ENCODE measurements at regions not wholly inside any gene's neighbourhood (a gene's known extent, or its start where the extent isn't known, plus 50 kb on each side); places are given as distances from the start of the nearest gene placed in this dataset.

GRCh38 chr6:150491131-150491810 is 108.4 kb upstream of the PLEKHG1 start:
- FAIRE-seq (peak; percentile 74), DNase-seq (ENCODE audit: low read depth, low spot score) (no peak)
- H2AFZ ChIP-seq (ENCODE audit: low read depth, low read length): no peak overlapping the region
- no peaks in the 10 kb centered on the region for H3K27me3 ChIP-seq (ENCODE audit: control insufficient read depth in 2 of 2, insufficient read depth in 2 of 2, low read length in 2 of 2)
- no peak overlapping the region for H3K4me2 ChIP-seq (ENCODE audit: insufficient read depth, low read length)
- dilution Hi-C loops (cut with MboI; ENCODE audit: extremely low pct_ligation_motif_present, low sequenced_read_pairs): no loop called here
- H3K36me3 ChIP-seq (ENCODE audit: control insufficient read depth in 2 of 2, extremely low read depth in 1 of 2, insufficient read depth in 2 of 2, low read length in 2 of 2): no peaks in the 10 kb centered on the region
- no peaks in the 10 kb centered on the region for H3K9me3 ChIP-seq (replicated peaks; ENCODE audit: control insufficient read depth, insufficient read depth, low read length)
- CTCF ChIA-PET: interaction anchor here (0.6 to 1.3 kb wide), 2 partner anchors 73 to 109 kb away, joined by 3 read pairs; no protein-coding TSS in a partner anchor
- H3K9ac ChIP-seq (replicated peaks; ENCODE audit: extremely low read depth, insufficient read depth, low read length): no peak overlapping the region
- BruUV-seq (replicated peaks): no TSS peak
- H3K27ac ChIP-seq (ENCODE audit: insufficient read depth, low read depth, low read length): no peak overlapping the region
- no peaks in the 10 kb centered on the region for H3K79me2 ChIP-seq (ENCODE audit: control insufficient read depth, insufficient read depth, low read length)
- H3K4me1 ChIP-seq (ENCODE audit: control insufficient read depth, extremely low read depth, insufficient read depth, low read length): peaks cover 18% of the 10 kb centered on the region
- TF ChIP-seq POLR2A (IDR thresholded peaks at IDR 0.05; ENCODE audit: low read depth, low read length) (no peak), JUN (IDR thresholded peaks at IDR 0.05; ENCODE audit: borderline replicate concordance, insufficient read depth, insufficient read length, low read depth) (peak; percentile 22), MYC (IDR thresholded peaks at IDR 0.05; ENCODE audit: low read depth, low read length) (no peak), FOS (IDR thresholded peaks at IDR 0.05; ENCODE audit: borderline replicate concordance, insufficient read depth, low read length) (peak; percentile 33), CTCF (IDR thresholded peaks at IDR 0.05; ENCODE audit: extremely low read depth in 1 of 2, insufficient read depth in 1 of 2, low read depth in 1 of 2, low read length in 2 of 2) (no peak), POLR2AphosphoS5 (IDR thresholded peaks at IDR 0.05; ENCODE audit: insufficient read depth, low read depth, low read length) (no peak), EZH2 (IDR thresholded peaks at IDR 0.05; ENCODE audit: borderline replicate concordance, low read depth, low read length, severe bottlenecking) (no peak)
- TF ChIP-seq, protein P1, sequence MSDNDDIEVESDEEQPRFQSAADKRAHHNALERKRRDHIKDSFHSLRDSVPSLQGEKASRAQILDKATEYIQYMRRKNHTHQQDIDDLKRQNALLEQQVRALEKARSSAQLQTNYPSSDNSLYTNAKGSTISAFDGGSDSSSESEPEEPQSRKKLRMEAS (IDR thresholded peaks at IDR 0.05; ENCODE audit: insufficient read depth, insufficient read length): no peak
- no peak overlapping the region for H3K4me3 ChIP-seq (replicated peaks in 1 of 3; ENCODE audit: insufficient read depth in 1 of 3, low read depth in 1 of 3, low read length in 3 of 3)
- H4K20me1 ChIP-seq (replicated peaks; ENCODE audit: control insufficient read depth, extremely low read depth, insufficient read depth, low read length): no peaks in the 10 kb centered on the region
- POLR2A ChIA-PET: no interaction called here
- H3K9me1 ChIP-seq (replicated peaks; ENCODE audit: control insufficient read depth, extremely low read depth, insufficient read depth, low read length): no peaks in the 10 kb centered on the region
- intact Hi-C loops (cut with micrococcal nuclease): loop anchor here (5.0 kb wide), 2 partner anchors 176 to 251 kb away; no protein-coding TSS in a partner anchor

All from endothelial cell of umbilical vein (primary cell).